Ishikawa (cell line): ENCODE measurements at regions not wholly inside any gene's neighbourhood (a gene's known extent, or its start where the extent isn't known, plus 50 kb on each side); places are given as distances from the start of the nearest gene placed in this dataset.
A peak's percentile ranks its signal among the peaks of the same experiment; 100 is the strongest.

Experiments
- YY1 ChIP-seq: IDR thresholded peaks from 2 replicates; pipeline ENCODE4 v1.6.1; 2012; ENCODE audit warnings: low read depth
- TF ChIP-seq, protein P1 (sequence below): IDR thresholded peaks from 2 replicates; pipeline ENCODE4 v1.6.1; 2012; ENCODE audit warnings: low read depth, mild to moderate bottlenecking
- TF ChIP-seq, protein P2 (sequence below): IDR thresholded peaks from 2 replicates; pipeline ENCODE4 v1.6.1; 2012

DNA sequence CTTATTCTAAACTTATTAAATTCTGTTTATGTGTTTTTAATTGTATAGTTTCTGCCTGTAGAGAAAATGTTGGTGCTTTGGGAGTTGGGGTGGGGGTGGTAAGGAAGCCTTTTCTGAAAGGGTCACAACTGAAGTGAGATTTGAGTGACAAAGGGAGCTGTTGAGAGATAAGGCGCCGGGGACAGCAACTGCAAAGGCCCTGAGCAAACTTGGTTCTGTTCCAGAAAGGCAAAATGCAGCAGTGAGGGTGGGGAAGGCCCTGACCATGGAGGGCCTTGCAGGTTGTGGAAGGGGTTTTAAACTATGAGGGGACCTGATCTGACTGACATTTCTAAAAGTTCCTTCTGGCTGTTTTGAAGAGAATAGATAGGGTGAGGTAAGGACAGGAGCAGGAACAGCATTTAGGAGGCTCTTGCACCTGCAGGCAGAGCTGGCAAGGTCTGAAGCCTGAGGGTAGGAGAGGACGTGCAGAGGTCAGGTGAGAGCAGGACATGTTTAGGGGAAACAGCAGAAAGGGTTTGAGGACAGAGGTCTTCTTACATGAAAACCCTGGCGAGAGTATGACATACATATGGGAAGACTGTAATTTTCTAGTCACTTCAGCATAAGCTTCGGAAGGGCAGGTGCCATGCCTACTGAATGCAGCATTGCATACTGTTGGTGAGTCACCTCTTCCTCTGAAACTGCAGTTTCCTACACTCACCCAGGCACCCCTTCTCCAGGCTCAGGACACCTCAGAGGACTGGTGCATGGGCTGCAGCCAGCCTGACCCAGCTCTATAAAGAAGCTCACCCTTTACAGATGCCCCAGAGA, 190.7 kb downstream of the SNX19 start:
- TF ChIP-seq, protein P1, sequence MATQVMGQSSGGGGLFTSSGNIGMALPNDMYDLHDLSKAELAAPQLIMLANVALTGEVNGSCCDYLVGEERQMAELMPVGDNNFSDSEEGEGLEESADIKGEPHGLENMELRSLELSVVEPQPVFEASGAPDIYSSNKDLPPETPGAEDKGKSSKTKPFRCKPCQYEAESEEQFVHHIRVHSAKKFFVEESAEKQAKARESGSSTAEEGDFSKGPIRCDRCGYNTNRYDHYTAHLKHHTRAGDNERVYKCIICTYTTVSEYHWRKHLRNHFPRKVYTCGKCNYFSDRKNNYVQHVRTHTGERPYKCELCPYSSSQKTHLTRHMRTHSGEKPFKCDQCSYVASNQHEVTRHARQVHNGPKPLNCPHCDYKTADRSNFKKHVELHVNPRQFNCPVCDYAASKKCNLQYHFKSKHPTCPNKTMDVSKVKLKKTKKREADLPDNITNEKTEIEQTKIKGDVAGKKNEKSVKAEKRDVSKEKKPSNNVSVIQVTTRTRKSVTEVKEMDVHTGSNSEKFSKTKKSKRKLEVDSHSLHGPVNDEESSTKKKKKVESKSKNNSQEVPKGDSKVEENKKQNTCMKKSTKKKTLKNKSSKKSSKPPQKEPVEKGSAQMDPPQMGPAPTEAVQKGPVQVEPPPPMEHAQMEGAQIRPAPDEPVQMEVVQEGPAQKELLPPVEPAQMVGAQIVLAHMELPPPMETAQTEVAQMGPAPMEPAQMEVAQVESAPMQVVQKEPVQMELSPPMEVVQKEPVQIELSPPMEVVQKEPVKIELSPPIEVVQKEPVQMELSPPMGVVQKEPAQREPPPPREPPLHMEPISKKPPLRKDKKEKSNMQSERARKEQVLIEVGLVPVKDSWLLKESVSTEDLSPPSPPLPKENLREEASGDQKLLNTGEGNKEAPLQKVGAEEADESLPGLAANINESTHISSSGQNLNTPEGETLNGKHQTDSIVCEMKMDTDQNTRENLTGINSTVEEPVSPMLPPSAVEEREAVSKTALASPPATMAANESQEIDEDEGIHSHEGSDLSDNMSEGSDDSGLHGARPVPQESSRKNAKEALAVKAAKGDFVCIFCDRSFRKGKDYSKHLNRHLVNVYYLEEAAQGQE: no peak
- TF ChIP-seq YY1: no peak
- TF ChIP-seq, protein P2, sequence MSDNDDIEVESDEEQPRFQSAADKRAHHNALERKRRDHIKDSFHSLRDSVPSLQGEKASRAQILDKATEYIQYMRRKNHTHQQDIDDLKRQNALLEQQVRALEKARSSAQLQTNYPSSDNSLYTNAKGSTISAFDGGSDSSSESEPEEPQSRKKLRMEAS: 0 out of 2 replicates have a peak, but pooled peaks have one; percentile 9
